Ammon's horn (tissue), 1 donor: ENCODE measurements at regions not wholly inside any gene's neighbourhood (a gene's known extent, or its start where the extent isn't known, plus 50 kb on each side); places are given as distances from the start of the nearest gene placed in this dataset.

Source experiments
- DNase-seq: peaks from one replicate; pipeline ENCODE4 v3.0.0-alpha.2; 2016; ENCODE audit warnings: low spot score

- no peak for DNase-seq
Measured at GRCh38 chr2:64338910-64339500, 115.0 kb upstream of the LGALSL start.

- DNase-seq = no peak
Measured at GRCh38 chr2:64341461-64341860, 112.5 kb upstream of the LGALSL start.

GRCh38 chr2:64342195-64343099 is 111.5 kb upstream of the LGALSL start:
- DNase-seq = no peak

GRCh38 chr2:64344999-64345576 is 108.9 kb upstream of the LGALSL start:
- no peak for DNase-seq

- DNase-seq = no peak
Measured at GRCh38 chr2:64345998-64346397, 108.0 kb upstream of the LGALSL start.

GRCh38 chr2:64348386-64349130 is 105.4 kb upstream of the LGALSL start:
- no peak for DNase-seq

GRCh38 chr2:64349131-64349530 is 104.8 kb upstream of the LGALSL start:
- no peak for DNase-seq

- no peak for DNase-seq
Measured at GRCh38 chr2:64350996-64351395, 103.0 kb upstream of the LGALSL start.

- DNase-seq = no peak
Measured at GRCh38 chr2:64352292-64352691, 101.7 kb upstream of the LGALSL start.

- DNase-seq = no peak
Measured at GRCh38 chr2:64354857-64355680, 98.9 kb upstream of the LGALSL start.

- DNase-seq = no peak
Measured at GRCh38 chr2:64356906-64357305, 97.1 kb upstream of the LGALSL start.

GRCh38 chr2:64359171-64359891 is 94.6 kb upstream of the LGALSL start:
- DNase-seq = no peak

GRCh38 chr2:64359892-64360657 is 93.9 kb upstream of the LGALSL start:
- no peak for DNase-seq

- DNase-seq = no peak
Measured at GRCh38 chr2:64361151-64361938, 92.6 kb upstream of the LGALSL start.

GRCh38 chr2:64362562-64363026 is 91.4 kb upstream of the LGALSL start:
- DNase-seq = no peak

- no peak for DNase-seq
Measured at GRCh38 chr2:64363140-64363539, 90.8 kb upstream of the LGALSL start.

- no peak for DNase-seq
Measured at GRCh38 chr2:64363848-64364247, 90.1 kb upstream of the LGALSL start.

- no peak for DNase-seq
Measured at GRCh38 chr2:64367444-64368232, 86.3 kb upstream of the LGALSL start.
